HFF-Myc (cell line): ENCODE measurements at regions not wholly inside any gene's neighbourhood (a gene's known extent, or its start where the extent isn't known, plus 50 kb on each side); places are given as distances from the start of the nearest gene placed in this dataset.

Experiments used
- DNase-seq: peaks from one replicate; pipeline ENCODE4 v3.0.0-alpha.2; 2011; ENCODE audit warnings: low read depth; ENCODE audit errors: extremely low read depth
- H3K4me3 ChIP-seq: replicated peaks from 2 replicates; pipeline ENCODE4 v1.5.1; 2011; ENCODE audit warnings: low read depth, mild to moderate bottlenecking, control low read depth, low read length
- TF ChIP-seq, protein P1 (sequence below): IDR thresholded peaks from 2 replicates; pipeline ENCODE4 v1.5.1; 2012; ENCODE audit warnings: mild to moderate bottlenecking, low read depth, low read length, control low read depth; ENCODE audit errors: missing control alignments

DNA sequence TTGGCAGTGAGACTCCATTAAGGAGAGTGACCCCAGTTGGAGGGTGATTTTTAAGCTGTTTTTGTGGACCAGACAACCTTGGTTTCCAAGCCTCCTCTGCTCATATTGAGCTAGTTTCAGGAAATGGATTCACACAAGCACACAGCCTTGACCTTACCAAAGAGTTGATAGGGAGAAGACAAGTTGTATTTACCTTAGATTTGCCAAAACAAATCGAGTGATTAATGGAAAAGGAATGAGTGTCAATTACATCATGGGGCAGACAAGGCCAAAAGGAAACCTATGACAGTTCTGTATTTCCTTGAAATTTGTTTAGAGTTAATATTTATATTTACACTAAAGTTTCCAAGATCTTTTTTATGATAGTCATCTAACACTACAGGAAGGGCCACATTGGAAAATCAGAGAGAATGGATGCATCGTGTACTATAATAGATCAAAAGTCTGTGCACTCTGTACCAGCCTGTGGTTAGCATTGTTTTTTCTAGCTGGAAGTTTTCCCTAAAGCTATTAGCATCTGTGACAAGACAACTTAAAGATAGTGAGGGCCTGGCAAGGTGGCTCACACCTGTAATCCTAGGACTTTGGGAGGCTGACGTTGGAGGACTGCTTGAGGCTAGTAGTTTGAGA lies 86.0 kb upstream of the FER start:
- DNase-seq, result no peak
- no peak overlapping the region for H3K4me3 ChIP-seq
- TF ChIP-seq, protein P1, sequence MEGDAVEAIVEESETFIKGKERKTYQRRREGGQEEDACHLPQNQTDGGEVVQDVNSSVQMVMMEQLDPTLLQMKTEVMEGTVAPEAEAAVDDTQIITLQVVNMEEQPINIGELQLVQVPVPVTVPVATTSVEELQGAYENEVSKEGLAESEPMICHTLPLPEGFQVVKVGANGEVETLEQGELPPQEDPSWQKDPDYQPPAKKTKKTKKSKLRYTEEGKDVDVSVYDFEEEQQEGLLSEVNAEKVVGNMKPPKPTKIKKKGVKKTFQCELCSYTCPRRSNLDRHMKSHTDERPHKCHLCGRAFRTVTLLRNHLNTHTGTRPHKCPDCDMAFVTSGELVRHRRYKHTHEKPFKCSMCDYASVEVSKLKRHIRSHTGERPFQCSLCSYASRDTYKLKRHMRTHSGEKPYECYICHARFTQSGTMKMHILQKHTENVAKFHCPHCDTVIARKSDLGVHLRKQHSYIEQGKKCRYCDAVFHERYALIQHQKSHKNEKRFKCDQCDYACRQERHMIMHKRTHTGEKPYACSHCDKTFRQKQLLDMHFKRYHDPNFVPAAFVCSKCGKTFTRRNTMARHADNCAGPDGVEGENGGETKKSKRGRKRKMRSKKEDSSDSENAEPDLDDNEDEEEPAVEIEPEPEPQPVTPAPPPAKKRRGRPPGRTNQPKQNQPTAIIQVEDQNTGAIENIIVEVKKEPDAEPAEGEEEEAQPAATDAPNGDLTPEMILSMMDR, result no peak

DNA sequence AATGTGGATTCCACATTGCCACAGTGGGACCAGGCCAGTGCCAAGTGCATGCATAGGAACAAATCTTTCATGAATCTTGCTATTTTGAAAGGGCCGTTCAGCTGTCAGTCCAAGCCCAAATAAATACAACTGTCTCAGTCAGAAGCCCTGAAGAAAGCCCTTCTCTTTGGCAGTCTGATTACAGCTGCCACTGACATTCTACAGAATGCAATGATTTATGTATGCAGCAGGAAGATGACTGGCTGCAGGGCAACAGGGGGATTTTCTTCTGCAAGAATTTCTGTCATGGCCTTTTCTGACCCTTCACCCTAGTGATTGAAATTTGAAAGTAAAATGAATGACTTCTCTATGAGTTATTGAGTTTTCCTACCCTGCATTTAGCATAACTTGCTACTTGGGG lies 86.7 kb upstream of the FER start:
- H3K4me3 ChIP-seq, result no peak overlapping the region
- TF ChIP-seq, protein P1, result no peak
- DNase-seq, result no peak

DNA sequence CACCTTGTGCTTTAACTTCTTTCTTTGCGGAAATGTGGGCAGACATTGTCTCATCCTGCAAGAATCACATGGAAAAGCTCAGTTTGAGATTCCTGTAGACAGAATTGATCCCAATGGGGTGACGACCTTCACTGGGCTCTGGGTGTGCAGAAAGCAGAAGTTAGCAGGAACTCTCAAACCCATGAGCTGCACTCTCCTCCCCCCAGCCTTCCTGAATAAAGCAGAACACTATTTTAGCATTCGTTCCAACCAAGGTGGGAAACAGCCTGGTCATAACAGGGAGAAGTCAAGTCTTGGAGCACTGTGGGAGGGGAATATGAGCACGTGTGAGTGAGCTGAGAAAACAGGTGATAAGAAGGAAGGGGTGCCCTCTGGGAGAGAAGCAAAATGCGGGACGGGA lies 87.4 kb upstream of the FER start:
- no peak for DNase-seq
- H3K4me3 ChIP-seq, result no peak overlapping the region
- TF ChIP-seq, protein P1, result no peak

DNA sequence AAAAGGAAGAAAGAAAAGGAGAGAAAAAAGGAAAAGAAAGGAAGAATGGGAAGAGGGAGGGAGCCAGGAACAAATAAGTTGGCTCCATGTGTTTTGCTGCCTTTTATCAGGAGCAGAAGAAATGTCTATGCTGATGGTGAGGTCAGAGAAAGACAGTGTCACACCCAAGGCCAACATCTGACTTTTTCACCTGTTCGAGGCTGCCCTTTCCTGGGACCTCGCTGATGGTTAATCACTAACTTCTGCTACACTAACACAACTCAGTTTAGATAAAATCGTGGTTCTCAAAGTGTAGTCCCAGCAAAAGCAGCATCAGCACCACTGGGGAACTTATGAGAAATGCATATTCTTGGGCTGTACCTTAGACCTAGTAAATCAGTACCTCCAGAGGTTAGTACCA lies 88.2 kb upstream of the FER start:
- no peak overlapping the region for H3K4me3 ChIP-seq
- DNase-seq, result no peak
- TF ChIP-seq, protein P1, result no peak

DNA sequence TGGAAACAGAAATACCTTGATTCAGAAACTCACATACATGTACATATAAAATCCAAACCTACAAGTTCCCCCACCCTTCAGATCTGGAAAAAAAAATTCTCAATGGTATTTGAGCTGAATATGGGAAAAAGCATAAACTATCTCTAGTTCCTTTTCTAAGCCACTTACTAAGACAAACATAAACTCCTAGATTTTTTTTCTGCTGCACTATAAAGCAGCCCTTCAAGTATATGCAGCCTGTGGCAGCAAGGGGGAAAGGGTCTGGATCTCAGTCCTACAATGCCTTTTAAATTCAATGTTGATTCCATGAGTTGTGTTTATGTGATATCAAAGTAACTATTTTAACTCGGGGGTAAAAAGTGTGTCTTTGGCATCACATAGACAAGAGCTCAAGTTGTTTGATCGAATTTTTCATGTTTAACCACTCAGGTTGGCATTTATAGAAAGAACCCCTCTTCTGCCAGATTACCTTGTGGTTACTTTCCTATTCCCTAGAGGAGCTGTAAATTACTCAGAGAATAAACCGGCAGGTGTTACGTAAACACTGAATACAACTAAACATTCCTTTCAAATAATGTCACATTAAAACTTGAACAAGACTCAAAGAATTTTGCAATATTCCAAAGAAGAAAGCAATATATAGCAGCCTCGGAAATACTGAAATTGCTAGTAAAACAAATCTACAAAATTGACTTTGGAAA lies 91.8 kb upstream of the FER start:
- TF ChIP-seq, protein P1, result no peak
- H3K4me3 ChIP-seq, result no peak overlapping the region
- DNase-seq, result no peak

DNA sequence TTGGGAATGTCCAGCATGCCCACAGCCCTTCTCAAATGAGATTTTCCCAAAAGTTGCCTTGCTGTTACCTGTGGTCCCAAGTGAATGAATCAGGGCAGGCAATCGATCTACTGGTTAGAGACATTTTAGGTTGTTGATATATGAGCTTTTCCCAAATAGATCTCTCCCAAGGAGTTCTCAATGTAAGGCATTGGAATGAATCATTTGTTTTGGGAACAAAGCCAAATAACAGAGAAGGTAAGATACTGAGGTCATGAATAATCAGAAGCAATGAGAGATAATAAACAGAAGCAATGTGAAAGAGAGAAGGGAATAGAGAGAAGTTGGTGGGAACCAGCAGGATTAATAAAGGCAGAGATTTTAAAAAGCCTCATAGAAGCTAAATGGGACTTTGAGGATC lies 93.6 kb upstream of the FER start:
- no peak overlapping the region for H3K4me3 ChIP-seq
- DNase-seq, result no peak
- TF ChIP-seq, protein P1, result no peak
